HG02938 (cell line): ENCODE measurements at regions not wholly inside any gene's neighbourhood (a gene's known extent, or its start where the extent isn't known, plus 50 kb on each side); places are given as distances from the start of the nearest gene placed in this dataset.
"Not testable (repeated sequence)": the region's sequence is repeated elsewhere in the genome, so short reads cannot be mapped to it uniquely, and the experiment has no call there.

Source experiments
- ATAC-seq: cut with Tn5 transposase; IDR thresholded peaks from one replicate; pipeline ENCODE4 v1.9.1; 2021; ENCODE audit warnings: mild to moderate bottlenecking, moderate library complexity; ENCODE audit not compliant: unreplicated experiment

- ATAC-seq: no peak
Measured at GRCh38 chr15:70578196-70578595, 185.2 kb downstream of the UACA start.

- ATAC-seq: no peak
Measured at GRCh38 chr15:70576696-70577095, 186.7 kb downstream of the UACA start.

DNA sequence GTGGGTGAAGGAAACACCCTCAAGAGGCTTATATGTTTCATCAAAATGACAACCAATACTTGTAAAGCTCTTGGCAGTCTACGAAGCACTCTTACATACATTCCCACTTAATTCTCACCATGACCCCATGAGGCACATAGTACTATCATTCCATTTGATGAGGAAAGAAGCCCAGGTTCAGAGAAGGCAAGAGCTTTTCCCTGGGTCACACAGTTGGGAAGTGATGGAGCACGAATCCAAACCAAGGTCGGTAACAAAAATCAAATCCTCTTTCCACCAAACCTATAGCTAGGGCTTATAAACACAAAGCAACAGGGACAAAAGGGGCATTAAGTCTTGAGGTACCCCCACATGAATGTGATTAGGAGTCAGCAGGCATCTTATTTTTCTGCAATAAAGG lies 187.1 kb downstream of the UACA start:
- ATAC-seq: no peak

DNA sequence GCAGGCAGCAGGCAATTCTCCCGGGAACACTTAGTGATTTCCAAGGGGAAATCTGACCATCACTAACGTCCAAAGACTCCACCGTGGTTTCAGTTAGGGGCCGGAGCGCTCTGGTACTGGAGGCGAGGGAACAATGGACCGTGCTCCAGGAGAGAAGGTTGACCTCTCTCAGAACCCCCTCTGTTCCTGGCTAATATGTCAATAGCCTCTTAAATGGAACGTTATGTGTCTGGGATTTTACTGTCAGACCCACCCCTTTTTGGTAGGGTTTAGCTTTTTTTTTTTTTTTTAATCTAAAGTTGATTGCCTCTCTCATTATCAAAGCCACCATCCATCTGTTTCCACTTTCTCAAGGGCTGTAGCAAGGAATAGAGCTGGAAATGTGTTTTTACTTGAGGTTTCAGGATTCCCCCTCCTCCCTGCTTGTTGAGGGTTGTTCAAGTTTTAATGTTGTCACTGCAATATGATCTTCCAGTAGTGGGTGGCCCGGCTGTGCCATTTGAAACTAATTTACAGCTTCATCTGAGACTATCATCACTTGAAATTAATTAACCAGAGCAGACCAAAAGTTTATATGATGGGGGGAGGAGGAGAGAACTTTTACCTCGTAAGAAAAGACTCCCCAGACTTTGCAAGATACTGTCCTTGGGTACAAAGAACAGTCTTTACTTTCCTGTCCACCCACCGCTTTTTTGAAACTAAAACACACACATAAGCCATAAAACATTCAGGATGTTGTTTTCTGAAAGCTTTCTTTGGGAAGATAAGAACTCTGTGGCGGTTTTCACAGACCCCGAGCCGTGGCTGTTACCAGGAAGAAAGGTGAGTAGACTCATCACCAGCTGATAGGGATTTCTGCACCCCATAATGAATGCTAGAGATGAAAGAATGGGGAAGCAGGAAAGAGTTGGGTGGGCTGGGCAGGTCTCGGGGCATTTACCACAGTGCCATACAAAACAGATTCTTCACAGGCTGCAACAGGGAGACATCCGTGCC lies 187.8 kb downstream of the UACA start:
- no peak for ATAC-seq

DNA sequence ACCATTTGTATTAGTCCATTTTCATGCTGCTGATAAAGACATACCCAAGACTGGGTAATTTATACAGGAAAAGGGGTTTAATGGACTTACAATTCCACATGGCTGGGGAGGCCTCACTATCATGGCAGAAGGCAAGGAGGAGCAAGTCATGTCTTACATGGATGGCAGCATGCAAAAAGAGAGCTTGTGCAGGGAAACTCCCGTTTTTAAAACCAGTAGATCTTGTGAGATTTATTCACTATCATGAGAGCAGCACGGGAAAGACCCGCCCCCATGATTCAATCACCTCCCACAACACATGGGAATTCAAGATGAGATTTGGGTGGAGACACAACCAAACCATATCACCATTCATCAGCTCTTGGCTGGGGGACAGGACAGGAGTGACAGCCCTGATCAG lies 189.0 kb downstream of the UACA start:
- ATAC-seq: not testable (repeated sequence)

DNA sequence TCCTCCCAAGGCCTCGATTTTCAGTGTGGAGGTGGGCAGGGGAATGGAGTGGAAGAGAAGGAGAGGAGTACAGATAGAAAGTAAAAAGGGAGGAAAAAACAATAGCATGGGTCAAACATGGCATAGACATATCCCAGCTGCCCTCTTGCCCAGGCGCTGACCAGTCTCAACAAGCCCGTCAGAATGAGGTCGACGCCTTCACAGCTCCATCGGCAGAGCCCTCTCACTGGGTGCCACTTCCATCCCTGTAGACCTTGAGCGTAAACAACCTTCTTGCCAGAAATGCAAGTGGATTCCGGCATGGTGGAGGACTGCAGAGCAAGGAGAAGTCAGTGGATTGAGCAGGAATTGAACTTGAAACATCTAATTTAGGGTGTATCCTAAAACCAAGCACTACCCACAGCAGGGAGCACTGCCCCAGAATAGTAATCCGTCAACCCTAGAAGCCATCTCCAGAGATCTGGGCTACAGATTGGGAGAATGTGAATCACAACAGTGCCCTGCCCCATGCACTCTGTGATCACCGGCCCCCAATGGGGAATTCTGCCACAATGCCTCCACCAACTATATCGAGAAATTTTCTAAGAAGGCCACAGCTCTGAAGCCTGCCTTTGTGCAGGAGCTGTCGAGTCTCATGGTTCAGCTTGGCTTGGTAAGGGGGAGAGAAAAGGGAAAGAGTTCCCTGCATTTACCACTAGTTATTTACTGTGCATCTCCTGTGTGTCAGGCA lies 190.1 kb downstream of the UACA start:
- no peak for ATAC-seq

- ATAC-seq: no peak
Measured at GRCh38 chr15:70569714-70570231, 193.6 kb downstream of the UACA start.

DNA sequence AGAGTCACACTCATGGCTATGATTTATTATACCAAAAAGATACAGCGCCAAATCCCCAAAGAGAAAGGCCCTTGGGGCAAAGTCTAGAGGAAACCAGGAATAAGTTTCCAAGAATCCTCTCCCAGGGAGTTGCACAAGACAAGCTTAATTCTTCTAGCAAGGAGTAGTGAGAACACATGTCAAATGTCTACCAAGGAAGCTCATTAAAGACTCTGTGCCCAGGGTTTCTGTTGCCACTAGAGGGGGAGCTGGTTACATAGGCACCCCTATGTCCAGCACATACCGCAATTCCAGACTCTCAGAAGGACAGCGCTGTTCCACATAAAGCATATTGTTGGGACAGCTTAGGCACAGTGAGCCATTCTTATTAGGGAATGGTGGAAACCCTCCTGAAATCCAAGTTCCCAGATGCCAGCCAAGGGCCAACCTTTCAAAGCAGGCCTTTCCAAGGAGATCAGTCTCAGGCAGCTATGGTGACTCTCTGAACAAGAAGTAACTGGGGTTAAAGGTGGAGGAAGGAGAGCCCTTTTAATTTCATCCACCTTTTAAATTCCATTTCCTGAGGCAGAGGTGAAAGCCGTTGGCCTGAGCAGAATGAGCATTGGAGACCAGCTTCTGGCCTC lies 194.2 kb downstream of the UACA start:
- no peak for ATAC-seq

- ATAC-seq: no peak
Measured at GRCh38 chr15:70566989-70567388, 196.4 kb downstream of the UACA start.

- ATAC-seq: no peak
Measured at GRCh38 chr15:70566047-70566835, 197.1 kb downstream of the UACA start.

DNA sequence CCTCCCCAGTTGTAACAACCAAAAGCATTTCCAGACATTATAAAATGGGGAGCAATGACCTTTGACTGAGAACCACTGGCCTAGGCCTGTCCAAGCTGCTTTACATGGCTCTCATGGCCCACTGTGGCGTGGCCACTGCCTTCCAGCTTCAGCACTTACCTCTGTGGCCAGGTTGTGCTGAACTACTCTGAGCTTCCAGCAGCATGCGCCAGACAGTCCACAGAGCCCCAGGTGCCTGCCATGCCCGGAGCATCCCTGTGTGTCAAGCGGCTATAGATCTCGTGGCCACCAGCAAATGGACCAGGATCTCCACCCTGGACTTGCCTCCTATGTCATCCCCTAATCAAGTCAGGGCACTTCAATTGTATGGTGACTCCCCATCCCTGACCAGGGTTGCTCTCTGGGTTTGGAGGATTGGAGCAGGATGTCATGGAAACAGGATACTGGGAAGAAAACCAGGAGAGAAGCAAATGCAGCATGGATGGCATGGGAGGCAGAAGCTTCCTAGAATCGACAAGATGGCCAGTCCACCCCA lies 199.7 kb downstream of the UACA start:
- ATAC-seq: no peak

- no peak for ATAC-seq
Measured at GRCh38 chr15:70562906-70563305, 200.5 kb downstream of the UACA start.

DNA sequence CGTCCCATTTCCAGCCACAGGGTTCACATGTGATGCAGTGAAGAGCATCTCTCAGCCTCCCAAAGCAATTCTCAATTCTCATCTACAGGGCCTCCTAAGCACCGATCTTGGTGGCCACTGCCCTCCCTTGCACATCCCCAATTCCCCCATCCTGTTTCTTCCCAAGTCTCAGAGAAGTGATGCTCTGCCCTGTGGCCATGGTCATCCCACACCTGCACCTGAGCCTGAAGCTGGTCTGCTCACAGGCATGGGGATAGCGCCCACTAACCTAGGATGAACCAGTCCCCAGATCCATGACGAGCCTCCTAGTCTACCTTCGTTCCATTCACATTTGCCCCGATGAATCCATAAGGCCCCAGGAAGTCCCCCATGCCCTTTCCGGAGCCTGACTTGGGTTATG lies 201.5 kb downstream of the UACA start:
- ATAC-seq: no peak

GRCh38 chr15:70560617-70561328 lies 202.6 kb downstream of the UACA start:
- ATAC-seq: no peak

- no peak for ATAC-seq
Measured at GRCh38 chr15:70559265-70560239, 203.8 kb downstream of the UACA start.

DNA sequence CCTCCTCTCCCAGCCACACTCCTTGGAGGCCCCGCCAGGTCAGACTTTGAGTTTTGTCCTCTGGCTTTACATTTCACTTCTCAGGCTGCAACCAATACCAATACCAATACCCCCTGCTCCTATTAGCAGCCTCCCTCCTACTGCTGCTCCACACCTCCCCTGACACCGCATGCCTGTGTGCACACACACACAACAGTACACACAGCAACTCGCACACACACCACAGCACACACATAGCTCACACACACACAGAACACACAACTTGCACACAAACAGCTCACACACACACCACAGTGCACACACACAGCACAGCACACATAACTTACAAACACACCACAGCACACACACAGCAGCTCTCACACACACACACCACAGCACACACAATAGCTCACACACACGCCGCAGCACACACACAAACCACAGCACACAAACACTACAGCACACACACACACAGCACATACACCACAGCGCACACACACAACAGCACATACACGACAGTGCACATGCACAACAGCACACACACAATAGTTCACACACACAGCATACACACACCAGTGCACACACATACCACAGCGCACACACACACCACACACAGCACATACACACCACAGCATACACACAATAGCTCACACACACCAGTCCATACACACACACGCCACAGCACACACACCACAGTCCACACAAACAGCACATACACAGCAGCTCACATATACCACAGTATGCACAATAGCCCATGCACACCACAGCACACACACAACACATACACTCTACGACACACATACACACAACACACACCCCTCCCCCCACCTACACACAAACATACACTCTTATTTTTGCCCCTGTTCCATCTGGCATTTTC lies 204.7 kb downstream of the UACA start:
- ATAC-seq: no peak

GRCh38 chr15:70557521-70558258 lies 205.7 kb downstream of the UACA start:
- no peak for ATAC-seq
